ENCODE measurements at regions not wholly inside any gene's neighbourhood (a gene's known extent, or its start where the extent isn't known, plus 50 kb on each side); places are given as distances from the start of the nearest gene placed in this dataset.
"Not testable (repeated sequence)": the region's sequence is repeated elsewhere in the genome, so short reads cannot be mapped to it uniquely, and the experiment has no call there.

DNA sequence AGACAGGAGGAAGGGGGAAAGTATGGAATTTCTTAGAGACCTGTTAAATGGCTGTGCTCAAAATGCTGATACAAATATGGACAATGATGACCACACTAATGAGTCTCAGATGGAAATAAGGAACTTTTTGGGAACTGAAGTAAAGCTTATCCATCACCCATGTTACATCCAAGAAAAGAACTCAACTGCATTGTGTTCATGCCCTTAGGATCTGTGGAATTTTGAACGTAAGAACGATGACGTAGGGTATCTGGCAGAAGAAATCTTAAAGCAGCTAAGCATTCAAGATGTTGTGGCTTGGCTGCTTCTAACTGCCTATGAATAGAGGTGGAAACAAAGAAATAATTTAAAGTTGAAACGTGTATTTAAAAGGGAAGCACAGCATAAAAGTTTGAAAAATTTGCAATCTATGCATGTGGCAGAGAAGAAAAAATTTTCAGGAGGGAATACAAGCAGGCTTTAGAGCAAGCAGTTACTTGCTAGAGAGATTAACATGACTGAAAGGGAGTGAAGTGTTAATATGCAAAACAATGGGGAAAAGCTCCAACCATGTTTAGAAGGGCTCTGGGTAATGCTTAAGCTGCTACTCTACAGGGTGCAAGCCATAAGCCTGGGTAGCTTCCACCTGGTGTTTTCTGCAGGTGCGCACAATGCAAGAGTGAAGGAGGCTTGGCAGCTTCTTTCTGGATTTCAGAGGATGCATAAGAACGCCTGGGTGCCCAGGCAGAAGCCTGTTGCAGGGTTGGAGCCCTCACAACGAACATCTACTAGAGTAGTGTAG lies 499.7 kb upstream of the SEMA3D start:
- no peak overlapping the region for H3K27ac ChIP-seq
- TF ChIP-seq, protein P1, sequence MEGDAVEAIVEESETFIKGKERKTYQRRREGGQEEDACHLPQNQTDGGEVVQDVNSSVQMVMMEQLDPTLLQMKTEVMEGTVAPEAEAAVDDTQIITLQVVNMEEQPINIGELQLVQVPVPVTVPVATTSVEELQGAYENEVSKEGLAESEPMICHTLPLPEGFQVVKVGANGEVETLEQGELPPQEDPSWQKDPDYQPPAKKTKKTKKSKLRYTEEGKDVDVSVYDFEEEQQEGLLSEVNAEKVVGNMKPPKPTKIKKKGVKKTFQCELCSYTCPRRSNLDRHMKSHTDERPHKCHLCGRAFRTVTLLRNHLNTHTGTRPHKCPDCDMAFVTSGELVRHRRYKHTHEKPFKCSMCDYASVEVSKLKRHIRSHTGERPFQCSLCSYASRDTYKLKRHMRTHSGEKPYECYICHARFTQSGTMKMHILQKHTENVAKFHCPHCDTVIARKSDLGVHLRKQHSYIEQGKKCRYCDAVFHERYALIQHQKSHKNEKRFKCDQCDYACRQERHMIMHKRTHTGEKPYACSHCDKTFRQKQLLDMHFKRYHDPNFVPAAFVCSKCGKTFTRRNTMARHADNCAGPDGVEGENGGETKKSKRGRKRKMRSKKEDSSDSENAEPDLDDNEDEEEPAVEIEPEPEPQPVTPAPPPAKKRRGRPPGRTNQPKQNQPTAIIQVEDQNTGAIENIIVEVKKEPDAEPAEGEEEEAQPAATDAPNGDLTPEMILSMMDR (IDR thresholded peaks at IDR 0.05), result no peak
- intact Hi-C loops (cut with DNase I; ENCODE audit: low total_unique reads), result no loop called here
- no peaks in the 10 kb centered on the region for H3K9me3 ChIP-seq
- no peaks in the 10 kb centered on the region for H3K36me3 ChIP-seq
- H3K4me1 ChIP-seq, result no peaks in the 10 kb centered on the region
- no peaks in the 10 kb centered on the region for H3K27me3 ChIP-seq
- H3K4me3 ChIP-seq, result no peak overlapping the region
- no peak for DNase-seq

DNA sequence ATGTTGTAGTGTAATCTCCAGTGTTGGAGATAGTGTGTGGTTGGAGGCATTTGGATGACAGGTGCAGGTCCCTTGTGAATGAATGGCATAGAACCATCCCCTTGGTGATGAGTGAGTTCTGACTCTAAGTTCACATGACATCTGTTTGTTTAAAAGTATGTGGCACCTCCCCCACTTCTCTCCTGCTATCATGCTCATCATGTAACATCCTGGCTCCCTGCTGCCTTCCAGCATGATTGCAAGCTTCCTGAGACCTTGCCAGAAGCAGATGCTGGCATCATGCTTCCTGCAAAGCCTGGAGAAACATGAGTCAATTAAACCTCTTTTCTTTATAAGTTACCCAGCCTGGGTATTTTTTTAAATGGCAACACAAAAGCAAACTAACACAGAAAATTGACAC lies 499.0 kb upstream of the SEMA3D start:
- H3K27ac ChIP-seq, result no peak overlapping the region
- TF ChIP-seq, protein P1 (IDR thresholded peaks at IDR 0.05), result no peak
- no peaks in the 10 kb centered on the region for H3K4me1 ChIP-seq

DNA sequence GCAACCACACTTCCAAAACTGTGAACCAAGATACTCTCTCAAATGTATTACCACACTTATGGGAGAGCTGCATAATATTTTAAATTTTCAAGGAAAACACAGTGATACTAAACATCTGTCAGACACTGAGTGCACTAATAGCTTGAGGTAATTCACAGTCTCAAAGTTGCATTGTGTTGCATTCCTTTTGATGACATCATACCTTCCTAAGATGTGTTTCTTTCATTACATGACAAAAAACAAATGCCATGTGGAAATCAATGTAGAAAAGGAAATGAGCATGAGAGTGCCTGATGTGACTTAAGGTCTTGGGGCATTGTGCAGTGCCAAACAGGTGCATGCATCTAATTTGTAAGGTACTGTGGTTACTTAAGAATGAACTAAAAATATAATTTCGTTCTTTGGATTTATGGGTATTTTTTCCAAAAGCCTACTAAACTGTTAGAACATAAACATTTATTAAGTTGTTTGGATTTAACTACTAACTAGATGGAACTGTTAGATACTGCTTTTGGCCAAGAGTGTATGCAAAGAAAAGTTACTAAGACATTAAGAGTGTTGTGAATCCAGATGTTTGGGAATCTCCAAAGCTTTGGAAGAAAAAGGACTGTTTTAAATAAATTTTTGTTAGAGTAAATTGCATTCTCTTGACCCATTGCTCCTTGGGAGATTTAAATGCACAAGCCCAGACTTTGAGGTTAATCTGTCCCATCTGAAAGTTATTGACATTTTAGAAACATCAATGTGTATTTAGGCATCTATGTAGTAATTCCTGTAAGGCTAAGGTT lies 496.2 kb upstream of the SEMA3D start:
- no peaks in the 10 kb centered on the region for H3K9me3 ChIP-seq
- no peaks in the 10 kb centered on the region for H3K36me3 ChIP-seq
- no peaks in the 10 kb centered on the region for H3K4me1 ChIP-seq
- no peak overlapping the region for H3K4me3 ChIP-seq
- TF ChIP-seq, protein P1 (IDR thresholded peaks at IDR 0.05), result no peak
- no peaks in the 10 kb centered on the region for H3K27me3 ChIP-seq
- intact Hi-C loops (cut with DNase I; ENCODE audit: low total_unique reads), result no loop called here
- no peak overlapping the region for H3K27ac ChIP-seq
- DNase-seq, result no peak

More for the DNA sequence above, 499.0 kb upstream of the SEMA3D start:
- DNase-seq, result no peak
- no peaks in the 10 kb centered on the region for H3K9me3 ChIP-seq
- H3K36me3 ChIP-seq, result no peaks in the 10 kb centered on the region
- H3K27me3 ChIP-seq, result no peaks in the 10 kb centered on the region
- H3K4me3 ChIP-seq, result no peak overlapping the region
- intact Hi-C loops (cut with DNase I; ENCODE audit: low total_unique reads), result no loop called here

DNA sequence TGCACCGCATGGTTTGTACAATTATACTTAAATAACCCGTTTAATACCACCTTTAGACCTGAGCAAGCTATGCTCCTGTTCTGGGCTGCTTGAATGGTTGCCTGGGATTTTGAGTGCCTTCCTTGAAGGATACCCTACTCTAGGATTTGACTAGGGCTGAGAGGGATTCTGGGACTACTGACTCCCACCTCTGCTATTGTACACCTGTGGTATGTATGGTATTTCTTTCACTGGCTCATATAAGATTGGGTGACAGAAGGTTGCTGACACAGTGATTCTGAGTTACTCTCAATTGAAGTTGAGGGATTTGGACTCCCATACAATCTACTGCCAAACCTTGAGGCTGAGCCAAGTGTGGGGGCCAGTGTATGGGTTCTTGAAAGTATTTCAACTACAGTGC lies 494.4 kb upstream of the SEMA3D start:
- intact Hi-C loops (cut with DNase I; ENCODE audit: low total_unique reads), result no loop called here
- H3K27ac ChIP-seq, result no peak overlapping the region
- TF ChIP-seq, protein P1 (IDR thresholded peaks at IDR 0.05), result no peak

DNA sequence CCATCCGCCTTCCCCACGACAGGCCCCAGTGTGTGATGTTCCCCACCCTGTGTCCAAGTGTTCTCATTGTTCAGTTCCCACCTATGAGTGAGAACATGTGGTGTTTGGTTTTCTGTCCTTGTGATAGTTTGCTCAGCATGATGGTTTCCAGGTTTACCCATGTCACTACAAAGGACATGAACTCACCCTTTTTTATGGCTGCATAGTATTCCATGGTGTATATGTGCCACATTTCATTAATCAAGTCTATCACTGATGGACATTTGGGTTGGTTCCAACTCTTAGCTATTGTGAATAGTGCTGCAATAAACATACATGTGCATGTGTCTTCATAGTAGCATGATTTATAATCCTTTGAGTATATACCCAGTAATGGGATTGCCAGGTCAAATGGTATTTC lies 488.2 kb upstream of the SEMA3D start:
- DNase-seq; H3K4me1 ChIP-seq; H3K36me3 ChIP-seq; H3K9me3 ChIP-seq; H3K4me3 ChIP-seq; intact Hi-C loops (cut with DNase I; ENCODE audit: low total_unique reads); H3K27ac ChIP-seq; H3K27me3 ChIP-seq: not testable (repeated sequence)

More for the DNA sequence above, 494.4 kb upstream of the SEMA3D start:
- Histone ChIP-seq H3K27me3 (no peaks in the 10 kb centered on the region), H3K9me3 (no peaks in the 10 kb centered on the region), H3K4me3 (no peak overlapping the region), H3K36me3 (no peaks in the 10 kb centered on the region), H3K4me1 (no peaks in the 10 kb centered on the region)
- DNase-seq, result no peak

DNA sequence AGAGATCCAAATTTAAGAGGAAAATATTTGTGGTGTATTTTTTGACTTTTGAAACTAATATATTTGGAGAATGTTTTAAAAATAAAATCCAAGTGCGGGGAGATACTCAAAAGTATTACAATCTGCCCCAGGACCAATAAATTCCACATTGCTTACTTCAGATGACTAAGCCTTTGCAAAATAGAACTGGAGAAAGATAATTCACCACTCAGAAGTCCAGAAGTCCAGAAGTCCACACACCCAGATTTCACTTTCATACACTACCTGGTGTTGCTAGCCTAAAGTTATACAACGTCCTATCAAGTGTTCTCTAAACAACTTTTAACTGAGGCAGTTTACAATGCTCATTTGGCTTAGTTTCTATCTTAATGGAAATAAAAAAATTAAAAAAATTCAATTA lies 487.0 kb upstream of the SEMA3D start:
- intact Hi-C loops (cut with DNase I; ENCODE audit: low total_unique reads), result no loop called here
- TF ChIP-seq, protein P1 (IDR thresholded peaks at IDR 0.05), result no peak
- H3K27me3 ChIP-seq, result no peaks in the 10 kb centered on the region
- no peaks in the 10 kb centered on the region for H3K4me1 ChIP-seq
- DNase-seq, result no peak
- no peak overlapping the region for H3K27ac ChIP-seq
- no peaks in the 10 kb centered on the region for H3K9me3 ChIP-seq
- no peak overlapping the region for H3K4me3 ChIP-seq
- no peaks in the 10 kb centered on the region for H3K36me3 ChIP-seq
